GM12878 (cell line): ENCODE measurements at regions not wholly inside any gene's neighbourhood (a gene's known extent, or its start where the extent isn't known, plus 50 kb on each side); places are given as distances from the start of the nearest gene placed in this dataset.
"Not testable (repeated sequence)": the region's sequence is repeated elsewhere in the genome, so short reads cannot be mapped to it uniquely, and the experiment has no call there.

ENCODE experiments used
- BACH1 ChIP-seq: fragments of 450-650 bp; IDR thresholded peaks from 2 replicates; pipeline ENCODE4 v1.6.1; 2017; ENCODE audit warnings: mild to moderate bottlenecking, borderline replicate concordance
- CTCF ChIP-seq, 3 experiments: IDR thresholded peaks in 2 of 3; conservative IDR thresholded peaks in 1 of 3; 2 replicates each; pipeline ENCODE4 v1.5.1; 2011; ENCODE audit warnings: low read depth in 3 of 3, low read length in 3 of 3, mild to moderate bottlenecking in 3 of 3, control low read depth in 2 of 3, moderate library complexity in 2 of 3, inconsistent platforms in 1 of 3, mixed read lengths in 1 of 3; ENCODE audit not compliant: control insufficient read depth in 2 of 3, insufficient read depth in 1 of 3; ENCODE audit errors: extremely low read depth in 1 of 3
- EP300 ChIP-seq, 2 experiments: fragments of 150-350 bp in 1 of 2; IDR thresholded peaks; 2 replicates each; pipeline ENCODE4 v1.6.1; 2011 to 2012; ENCODE audit warnings: low read depth in 2 of 2, low read length in 2 of 2, borderline replicate concordance in 1 of 2, improper control_type of control experiment in 1 of 2, inconsistent platforms in 1 of 2; ENCODE audit not compliant: control insufficient read depth in 1 of 2
- ETV6 ChIP-seq, 2 experiments: fragments of 450-650 bp in 1 of 2; IDR thresholded peaks in 1 of 2; conservative IDR thresholded peaks in 1 of 2; 2 replicates each; pipeline ENCODE4 v1.6.1; 2014; ENCODE audit warnings: antibody characterized with exemption in 1 of 2, borderline replicate concordance in 1 of 2, low read depth in 1 of 2, mild to moderate bottlenecking in 1 of 2, moderate library complexity in 1 of 2
- PBX3 ChIP-seq: IDR thresholded peaks from 2 replicates; pipeline ENCODE4 v1.6.1; 2011; ENCODE audit warnings: mild to moderate bottlenecking, low read depth, low read length, moderate library complexity; ENCODE audit not compliant: insufficient replicate concordance
- RUNX3 ChIP-seq: IDR thresholded peaks from 2 replicates; pipeline ENCODE4 v1.6.1; 2012; ENCODE audit warnings: low read length, inconsistent platforms
- TF ChIP-seq, protein P1 (sequence below): fragments of 450-650 bp; IDR thresholded peaks from 2 replicates; pipeline ENCODE4 v1.6.1; 2018; ENCODE audit warnings: borderline replicate concordance, mild to moderate bottlenecking; ENCODE audit not compliant: partially characterized antibody

DNA sequence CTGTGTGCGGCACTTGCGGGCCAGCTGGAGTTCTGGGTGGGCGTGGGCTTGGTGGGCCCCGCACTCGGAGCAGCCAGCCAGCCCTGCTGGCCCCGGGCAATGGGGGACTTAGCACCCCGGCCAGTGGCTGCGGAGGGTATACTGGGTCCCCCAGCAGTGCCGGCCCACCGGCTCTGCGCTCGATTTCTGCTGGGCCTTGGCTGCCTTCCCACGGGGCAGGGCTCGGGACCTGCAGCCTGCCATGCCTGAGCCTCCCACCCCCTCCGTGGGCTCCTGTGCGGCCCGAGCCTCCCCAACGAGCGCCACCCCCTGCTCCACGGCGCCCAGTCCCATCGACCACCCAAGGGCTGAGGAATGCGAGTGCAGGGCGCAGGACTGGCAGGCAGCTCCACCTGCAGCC, 96.1 kb upstream of the MYRIP start:
- not testable (repeated sequence) for TF ChIP-seq PBX3; CTCF (IDR thresholded peaks at IDR 0.05 in 2 of 3, conservative IDR thresholded peaks at IDR 0.05 in 1 of 3; ENCODE audit: control insufficient read depth in 2 of 3, extremely low read depth in 1 of 3, insufficient read depth in 1 of 3, low read depth in 3 of 3, low read length in 3 of 3); BACH1; ETV6 (conservative IDR thresholded peaks at IDR 0.05 in 1 of 2, IDR thresholded peaks at IDR 0.05 in 1 of 2; ENCODE audit: borderline replicate concordance in 1 of 2, low read depth in 1 of 2); RUNX3; EP300 (IDR thresholded peaks at IDR 0.05; ENCODE audit: borderline replicate concordance in 1 of 2, control insufficient read depth in 1 of 2, low read depth in 2 of 2, low read length in 2 of 2)
- TF ChIP-seq, protein P1, sequence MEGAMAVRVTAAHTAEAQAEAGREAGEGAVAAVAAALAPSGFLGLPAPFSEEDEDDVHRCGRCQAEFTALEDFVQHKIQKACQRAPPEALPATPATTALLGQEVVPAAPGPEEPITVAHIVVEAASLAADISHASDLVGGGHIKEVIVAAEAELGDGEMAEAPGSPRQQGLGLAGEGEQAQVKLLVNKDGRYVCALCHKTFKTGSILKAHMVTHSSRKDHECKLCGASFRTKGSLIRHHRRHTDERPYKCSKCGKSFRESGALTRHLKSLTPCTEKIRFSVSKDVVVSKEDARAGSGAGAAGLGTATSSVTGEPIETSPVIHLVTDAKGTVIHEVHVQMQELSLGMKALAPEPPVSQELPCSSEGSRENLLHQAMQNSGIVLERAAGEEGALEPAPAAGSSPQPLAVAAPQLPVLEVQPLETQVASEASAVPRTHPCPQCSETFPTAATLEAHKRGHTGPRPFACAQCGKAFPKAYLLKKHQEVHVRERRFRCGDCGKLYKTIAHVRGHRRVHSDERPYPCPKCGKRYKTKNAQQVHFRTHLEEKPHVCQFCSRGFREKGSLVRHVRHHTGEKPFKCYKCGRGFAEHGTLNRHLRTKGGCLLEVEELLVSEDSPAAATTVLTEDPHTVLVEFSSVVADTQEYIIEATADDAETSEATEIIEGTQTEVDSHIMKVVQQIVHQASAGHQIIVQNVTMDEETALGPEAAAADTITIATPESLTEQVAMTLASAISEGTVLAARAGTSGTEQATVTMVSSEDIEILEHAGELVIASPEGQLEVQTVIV = not testable (repeated sequence)
